ENCODE measurements at regions not wholly inside any gene's neighbourhood (a gene's known extent, or its start where the extent isn't known, plus 50 kb on each side); places are given as distances from the start of the nearest gene placed in this dataset.

GRCh38 chr7:42729053-42729765, 182.7 kb downstream of the C7orf25 start (continued):
- TF ChIP-seq NR4A1 (CRISPR knock-in tag; IDR thresholded peaks at IDR 0.05) = no peak
- TF ChIP-seq NR4A1 (tag; IDR thresholded peaks at IDR 0.05) = no peak
- TF ChIP-seq POU5F1 (IDR thresholded peaks at IDR 0.05; ENCODE audit: borderline replicate concordance, low read depth, low read length, partially characterized antibody) = no peak
- TF ChIP-seq PTRF (tag; IDR thresholded peaks at IDR 0.05) = no peak
- no peak for TF ChIP-seq ERF (CRISPR knock-in tag; IDR thresholded peaks at IDR 0.05)
- TF ChIP-seq KDM4B (IDR thresholded peaks at IDR 0.05; ENCODE audit: borderline replicate concordance in 2 of 2, low read depth in 1 of 2) = no peak
- TF ChIP-seq CTCFL (IDR thresholded peaks at IDR 0.05; ENCODE audit: borderline replicate concordance, insufficient read depth, low read depth, low read length, poor library complexity, severe bottlenecking) = no peak
- TF ChIP-seq, protein P1, sequence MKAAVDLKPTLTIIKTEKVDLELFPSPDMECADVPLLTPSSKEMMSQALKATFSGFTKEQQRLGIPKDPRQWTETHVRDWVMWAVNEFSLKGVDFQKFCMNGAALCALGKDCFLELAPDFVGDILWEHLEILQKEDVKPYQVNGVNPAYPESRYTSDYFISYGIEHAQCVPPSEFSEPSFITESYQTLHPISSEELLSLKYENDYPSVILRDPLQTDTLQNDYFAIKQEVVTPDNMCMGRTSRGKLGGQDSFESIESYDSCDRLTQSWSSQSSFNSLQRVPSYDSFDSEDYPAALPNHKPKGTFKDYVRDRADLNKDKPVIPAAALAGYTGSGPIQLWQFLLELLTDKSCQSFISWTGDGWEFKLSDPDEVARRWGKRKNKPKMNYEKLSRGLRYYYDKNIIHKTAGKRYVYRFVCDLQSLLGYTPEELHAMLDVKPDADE (conservative IDR thresholded peaks at IDR 0.05; ENCODE audit: control insufficient read depth, low read depth, low read length) = no peak

Measured in K562 (cell line).